Stomach (tissue), 8 donors: ENCODE measurements at regions not wholly inside any gene's neighbourhood (a gene's known extent, or its start where the extent isn't known, plus 50 kb on each side); places are given as distances from the start of the nearest gene placed in this dataset.

Experiments
- DNase-seq, 2 donors: peaks; one replicate each; pipeline versions ENCODE4 v3.0.0 to v3.0.0-alpha.2; 2013 to 2019
- H3K27ac ChIP-seq, 5 donors: fragments of 200-600 bp in 4 of 5; sonication (generic) in 4 of 5; one replicate each; pipeline ENCODE4 v1.5.1; 2013 to 2019; ENCODE audit warnings: mild to moderate bottlenecking in 1 of 5, moderate library complexity in 1 of 5
- H3K27me3 ChIP-seq, 3 donors: fragments of 200-600 bp; sonication (generic); one replicate each; pipeline ENCODE4 v1.5.1; 2017 to 2019; ENCODE audit warnings: mixed run types in 1 of 3
- H3K36me3 ChIP-seq, 4 donors: fragments of 200-600 bp; sonication (generic); 1 replicate in 3 of 4; 2 replicates in 1 of 4; pipeline ENCODE4 v1.5.1; 2016 to 2019
- H3K4me1 ChIP-seq, 4 donors: fragments of 200-600 bp; sonication (generic); one replicate each; pipeline ENCODE4 v1.5.1; 2016 to 2019
- H3K4me3 ChIP-seq, 4 donors: fragments of 200-600 bp; sonication (generic) in 3 of 4; one replicate each; pipeline ENCODE4 v1.5.1; 2016 to 2019; ENCODE audit warnings: mild to moderate bottlenecking in 1 of 4
- H3K9me3 ChIP-seq, 4 donors: fragments of 200-600 bp; sonication (generic); one replicate each; pipeline ENCODE4 v1.5.1; 2016 to 2019
- CTCF ChIP-seq, 7 experiments: fragments of 450-650 bp in 4 of 7; fragments of 200-600 bp in 3 of 7; sonication (generic) in 3 of 7; IDR thresholded peaks; one replicate each; pipeline ENCODE4 v1.5.1; 2016 to 2019; ENCODE audit warnings: antibody characterized with exemption in 7 of 7, control low read depth in 2 of 7, mild to moderate bottlenecking in 1 of 7
- EP300 ChIP-seq: sonication (generic); formaldehyde crosslinking; IDR thresholded peaks from one replicate; pipeline ENCODE4 v1.6.1; 2017; ENCODE audit warnings: antibody characterized with exemption
- POLR2A ChIP-seq, 4 donors: fragments of 450-650 bp; IDR thresholded peaks; one replicate each; pipeline ENCODE4 v1.6.1; 2016; ENCODE audit warnings: antibody characterized with exemption in 4 of 4, control low read depth in 2 of 4, mild to moderate bottlenecking in 1 of 4, moderate library complexity in 1 of 4
- POLR2AphosphoS5 ChIP-seq, 3 donors: sonication (generic); formaldehyde crosslinking; IDR thresholded peaks; one replicate each; pipeline ENCODE4 v1.6.1; 2016; ENCODE audit warnings: antibody characterized with exemption in 3 of 3
- WGBS, 5 donors: extraction: QIAGEN DNeasy Blood & Tissue Kit in 3 of 5; methylation state at CpG; one replicate each; pipeline versions ENCODE4 v1.1.5 to v1.1.7; 2013 to 2018; 5-methylcytosine and 5-hydroxymethylcytosine counted together
- intact Hi-C: fragments of 100-400 bp; cut with DNase I; formaldehyde crosslinking; loops from one replicate; pipeline ENCODE4 v1.15.1; 2023; ENCODE audit warnings: low total_unique reads
- donor health status: healthy with polysubstance abuse.
- donor health status: Bipolar disorder and iron deficiency.
- donor health status: healthy.

- H3K27me3 ChIP-seq, result no peaks in the 10 kb centered on the region
- no peak for DNase-seq
- intact Hi-C loops, result no loop called here
- 70 to 94% (median 77%) methylated on average over 1 of the region's 1 CpG for WGBS, 5 donors
- no peak overlapping the region for H3K27ac ChIP-seq
- no peaks in the 10 kb centered on the region for H3K4me1 ChIP-seq
- peaks cover 0 to 8% (median 2%) of the 10 kb centered on the region in 4 donors for H3K9me3 ChIP-seq
- TF ChIP-seq EP300, result no peak
- no peak for TF ChIP-seq CTCF (IDR thresholded peaks at IDR 0.05)
- no peak for TF ChIP-seq POLR2AphosphoS5 (IDR thresholded peaks at IDR 0.05)
- TF ChIP-seq POLR2A (IDR thresholded peaks at IDR 0.05), result no peak
- H3K36me3 ChIP-seq, result no peaks in the 10 kb centered on the region
- H3K4me3 ChIP-seq, result no peak overlapping the region
Observed at GRCh38 chr2:166637051-166637450, 143.0 kb upstream of the SCN7A start.

- Histone ChIP-seq H3K27me3 (no peaks in the 10 kb centered on the region), H3K36me3 (no peaks in the 10 kb centered on the region), H3K4me3 (no peak overlapping the region), H3K27ac (no peak overlapping the region), H3K4me1 (no peaks in the 10 kb centered on the region), H3K9me3 (peaks cover 0 to 14% (median 6%) of the 10 kb centered on the region in 4 donors)
- TF ChIP-seq CTCF (IDR thresholded peaks at IDR 0.05) (no peak), EP300 (no peak)
- no peak for DNase-seq
- 77 to 93% (median 91%) methylated on average over 4 of the region's 4 CpGs for WGBS, 5 donors
- intact Hi-C loops, result no loop called here
Observed at GRCh38 chr2:166634706-166635105, 140.7 kb upstream of the SCN7A start.

GRCh38 chr2:166632616-166633015, 138.6 kb upstream of the SCN7A start:
- peak in 1 of 2 donors; percentile 33 for DNase-seq
- Histone ChIP-seq H3K27me3 (no peaks in the 10 kb centered on the region), H3K4me1 (no peaks in the 10 kb centered on the region), H3K27ac (no peak overlapping the region), H3K4me3 (no peak overlapping the region), H3K36me3 (no peaks in the 10 kb centered on the region), H3K9me3 (peaks cover 0 to 14% (median 6%) of the 10 kb centered on the region in 4 donors)
- no peak for TF ChIP-seq EP300
- TF ChIP-seq POLR2AphosphoS5 (IDR thresholded peaks at IDR 0.05), result no peak
- WGBS, 5 donors, result 37 to 56% (median 47%) methylated on average over 3 of the region's 3 CpGs
- intact Hi-C loops, result no loop called here

- no peaks in the 10 kb centered on the region for H3K4me1 ChIP-seq
- TF ChIP-seq CTCF (IDR thresholded peaks at IDR 0.05), result no peak
- intact Hi-C loops, result no loop called here
- H3K27ac ChIP-seq, result no peak overlapping the region
- H3K4me3 ChIP-seq, result no peak overlapping the region
- H3K27me3 ChIP-seq, result no peaks in the 10 kb centered on the region
- 17 to 75% (median 40%) methylated on average over 1 of the region's 1 CpG for WGBS, 5 donors
- H3K36me3 ChIP-seq, result no peaks in the 10 kb centered on the region
- peak in 1 of 2 donors; percentile 25 for DNase-seq
- peaks cover 0 to 21% (median 7%) of the 10 kb centered on the region in 4 donors for H3K9me3 ChIP-seq
Observed at GRCh38 chr2:166628478-166629136, 134.6 kb upstream of the SCN7A start.

- 89 to 97% (median 97%) methylated on average over 2 of the region's 2 CpGs for WGBS, 5 donors
- Histone ChIP-seq H3K4me1 (no peaks in the 10 kb centered on the region), H3K9me3 (peaks cover 0 to 21% (median 7%) of the 10 kb centered on the region in 4 donors), H3K4me3 (no peak overlapping the region), H3K36me3 (no peaks in the 10 kb centered on the region), H3K27ac (no peak overlapping the region), H3K27me3 (no peaks in the 10 kb centered on the region)
- no peak for DNase-seq
- no peak for TF ChIP-seq EP300
- no peak for TF ChIP-seq CTCF (IDR thresholded peaks at IDR 0.05)
- no peak for TF ChIP-seq POLR2AphosphoS5 (IDR thresholded peaks at IDR 0.05)
- no peak for TF ChIP-seq POLR2A (IDR thresholded peaks at IDR 0.05)
- intact Hi-C loops, result no loop called here
Observed at GRCh38 chr2:166627893-166628292, 133.8 kb upstream of the SCN7A start.
